ENCODE measurements at regions not wholly inside any gene's neighbourhood (a gene's known extent, or its start where the extent isn't known, plus 50 kb on each side); places are given as distances from the start of the nearest gene placed in this dataset.

DNA sequence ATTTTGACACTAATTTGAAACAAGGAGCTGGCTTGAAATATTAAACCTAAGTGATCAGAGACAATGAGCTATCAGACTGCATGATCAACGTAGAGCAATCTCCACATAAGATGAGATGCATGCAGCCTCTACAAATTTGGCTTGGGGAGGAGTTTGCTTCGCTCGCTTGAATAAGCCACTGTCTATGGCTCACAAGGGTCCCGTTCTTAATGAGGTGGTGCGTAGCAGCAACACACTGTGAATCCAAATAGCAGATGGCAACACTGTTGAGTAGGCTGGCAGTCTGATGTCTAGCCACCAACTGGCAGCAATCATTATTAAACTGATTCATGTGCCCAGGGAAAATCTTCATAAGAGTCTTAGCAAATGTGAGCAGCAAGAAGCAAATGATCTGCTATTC is 125.4 kb upstream of the CCDC54 start:
- DNase-seq, result no peak

DNA sequence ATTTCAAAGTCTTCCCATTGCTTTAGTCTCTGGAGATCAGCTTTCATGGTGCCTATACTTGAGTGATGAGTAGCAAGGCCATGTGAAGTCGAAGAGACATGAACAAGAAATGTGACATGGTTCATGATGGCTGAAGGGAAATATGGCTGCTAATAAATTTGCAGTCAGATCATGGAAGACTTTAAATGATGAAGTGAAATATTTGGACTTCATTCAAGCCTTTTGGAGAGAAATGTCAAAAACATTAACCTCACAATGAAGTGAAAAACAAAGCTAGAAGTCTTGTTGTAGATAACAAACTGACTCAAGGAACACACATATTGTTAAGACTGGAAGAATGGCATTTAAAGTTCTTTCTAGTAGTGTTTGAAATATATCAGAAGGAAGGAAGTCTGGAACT is 120.3 kb upstream of the CCDC54 start:
- no peak for DNase-seq

GRCh38 chr3:107258300-107258699 is 118.9 kb upstream of the CCDC54 start:
- no peak for DNase-seq

GRCh38 chr3:107260207-107260606 is 117.0 kb upstream of the CCDC54 start:
- DNase-seq, result no peak

- no peak for DNase-seq
Observed at GRCh38 chr3:107263269-107264021, 113.8 kb upstream of the CCDC54 start.

GRCh38 chr3:107264888-107265287 is 112.4 kb upstream of the CCDC54 start:
- no peak for DNase-seq

DNA sequence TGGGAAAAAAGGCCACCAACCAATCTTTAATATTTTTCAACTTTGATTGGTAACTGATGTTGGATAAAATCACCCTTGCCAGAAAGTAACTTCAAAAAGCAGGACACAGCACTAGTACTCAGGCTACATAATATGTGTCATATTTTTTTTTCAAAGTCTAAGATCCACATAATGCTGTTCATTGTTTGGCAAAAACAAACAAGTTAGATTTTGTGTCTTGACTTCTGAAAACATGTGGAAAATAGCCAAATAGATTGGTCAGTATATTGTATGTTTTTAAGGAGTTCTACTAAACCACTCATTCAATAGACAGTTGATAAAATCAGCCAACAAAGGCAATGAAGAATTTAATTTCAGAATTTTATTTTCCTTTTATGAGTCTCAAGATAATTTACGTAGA is 111.7 kb upstream of the CCDC54 start:
- DNase-seq, result no peak

DNA sequence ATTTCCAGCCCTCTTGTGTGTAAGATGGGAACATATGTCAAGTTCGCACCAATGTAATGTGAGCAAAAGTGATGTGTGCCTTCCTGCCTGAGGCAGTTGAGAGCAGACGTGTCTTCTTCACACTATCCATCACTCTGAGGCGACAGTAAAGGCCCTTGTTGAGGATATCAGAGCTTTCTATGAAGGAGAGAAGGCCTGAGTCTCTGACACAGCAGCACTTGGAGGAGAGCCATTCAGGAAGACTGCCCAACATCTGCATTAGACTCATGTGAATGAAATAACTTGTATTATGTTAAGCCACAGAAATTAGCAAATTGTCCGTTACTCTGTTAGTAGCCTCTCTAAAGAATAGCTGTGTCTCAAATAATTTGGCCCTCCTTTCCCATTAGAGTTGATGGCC is 108.8 kb upstream of the CCDC54 start:
- no peak for DNase-seq

DNA sequence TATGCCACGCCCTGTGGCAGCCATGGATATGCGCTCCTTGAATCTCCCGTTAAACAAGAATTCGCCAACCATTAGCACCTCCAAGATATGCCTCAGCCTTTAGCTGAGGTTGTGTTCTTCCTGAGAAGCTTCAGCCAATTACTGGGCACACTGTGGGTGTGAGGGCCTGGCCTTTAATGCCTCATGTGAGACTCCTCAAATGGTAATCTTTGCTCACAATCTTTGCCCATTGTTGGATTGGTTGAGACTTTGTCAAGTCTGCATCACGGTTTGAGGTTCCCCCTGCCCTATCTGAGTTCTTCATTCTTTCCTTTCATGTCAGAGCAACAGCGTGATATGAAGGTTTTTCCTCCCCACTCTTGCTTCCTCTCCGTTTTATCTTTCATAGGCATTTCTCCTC is 108.1 kb upstream of the CCDC54 start:
- no peak for DNase-seq

DNA sequence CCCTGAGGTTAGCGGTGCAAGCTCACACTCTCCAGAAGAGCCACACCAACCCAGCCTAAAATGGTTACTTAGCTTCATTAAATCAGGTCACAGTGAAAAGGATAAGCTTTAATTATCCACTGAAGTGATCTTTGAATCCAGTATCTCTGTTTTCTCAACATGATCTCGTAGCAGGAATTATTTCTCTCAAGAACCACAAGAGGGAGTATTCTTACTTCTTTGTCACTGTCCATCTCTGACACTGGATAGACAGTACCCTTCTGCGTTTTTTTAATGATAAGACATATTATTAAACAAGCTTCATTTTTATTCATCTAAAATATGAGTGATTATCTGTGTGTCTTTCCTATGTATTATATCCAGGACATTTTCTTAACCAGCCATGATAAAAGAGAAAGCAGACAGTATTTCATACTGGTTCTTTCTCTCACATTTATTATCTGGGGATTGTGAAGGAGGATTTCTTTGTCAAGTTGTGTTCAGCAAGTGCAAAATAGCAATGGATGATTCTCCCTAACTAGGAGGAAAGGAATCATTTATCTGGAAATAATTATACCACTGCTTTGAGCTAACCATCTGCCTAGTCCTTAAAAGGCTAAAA is 105.4 kb upstream of the CCDC54 start:
- peak; percentile 44 for DNase-seq

- no peak for DNase-seq
Observed at GRCh38 chr3:107272471-107272870, 104.8 kb upstream of the CCDC54 start.

- no peak for DNase-seq
Observed at GRCh38 chr3:107272885-107273284, 104.4 kb upstream of the CCDC54 start.

DNA sequence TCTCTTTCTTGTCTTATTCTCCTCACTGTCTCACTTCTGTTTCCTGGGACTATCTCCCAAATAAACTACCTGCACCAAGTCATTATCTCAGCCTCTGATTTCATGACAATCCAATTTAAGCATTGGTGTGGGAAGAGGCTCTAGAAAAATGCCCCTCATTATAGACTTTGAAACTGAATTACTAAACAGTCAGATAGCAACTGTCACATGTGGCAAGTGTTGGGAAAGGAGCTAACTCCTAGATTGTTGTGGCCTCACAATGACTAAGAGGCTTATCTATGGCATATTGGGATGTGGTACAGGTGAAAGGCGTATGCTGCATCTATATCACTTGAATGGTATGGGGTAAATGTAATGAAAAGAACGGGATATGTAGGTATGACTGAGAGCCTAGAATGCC is 103.5 kb upstream of the CCDC54 start:
- no peak for DNase-seq

DNA sequence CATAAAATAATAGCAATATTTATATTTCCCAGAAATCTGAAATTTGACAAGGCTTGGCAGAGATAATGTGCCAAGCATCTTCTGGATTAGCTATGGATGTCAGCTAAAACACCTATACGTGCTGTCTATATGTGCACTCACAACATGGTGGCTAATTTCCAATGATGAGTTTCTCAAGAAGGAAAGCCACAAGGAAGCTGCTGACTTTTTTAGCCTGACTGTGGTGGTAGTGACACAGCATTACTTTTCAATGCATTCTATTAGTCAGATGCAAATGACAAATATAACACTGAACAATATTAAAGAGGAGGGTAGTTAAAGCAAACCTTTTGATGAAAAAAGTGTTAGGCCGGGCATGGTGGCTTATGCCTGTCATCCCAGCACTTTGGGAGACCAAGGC is 101.7 kb upstream of the CCDC54 start:
- DNase-seq, result no peak

DNA sequence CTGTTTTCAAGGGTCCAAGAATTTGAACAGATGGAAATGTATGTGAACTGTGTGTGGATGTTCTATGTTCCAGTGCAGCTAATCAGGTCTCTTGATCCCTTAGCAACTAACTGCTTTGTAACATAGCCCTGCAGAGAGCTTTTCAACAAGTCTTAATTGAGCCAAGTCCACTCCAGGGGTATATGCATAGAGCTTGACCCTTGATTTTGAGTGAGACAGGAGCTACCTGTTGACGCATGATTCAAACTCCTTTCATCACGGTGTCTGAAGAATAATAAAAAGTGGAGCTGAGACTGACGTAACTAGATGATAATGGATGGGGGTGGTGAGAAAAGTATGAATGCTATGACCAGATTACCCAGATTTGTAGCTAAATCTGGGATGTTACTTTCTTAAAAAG is 93.3 kb upstream of the CCDC54 start:
- DNase-seq, result no peak

DNA sequence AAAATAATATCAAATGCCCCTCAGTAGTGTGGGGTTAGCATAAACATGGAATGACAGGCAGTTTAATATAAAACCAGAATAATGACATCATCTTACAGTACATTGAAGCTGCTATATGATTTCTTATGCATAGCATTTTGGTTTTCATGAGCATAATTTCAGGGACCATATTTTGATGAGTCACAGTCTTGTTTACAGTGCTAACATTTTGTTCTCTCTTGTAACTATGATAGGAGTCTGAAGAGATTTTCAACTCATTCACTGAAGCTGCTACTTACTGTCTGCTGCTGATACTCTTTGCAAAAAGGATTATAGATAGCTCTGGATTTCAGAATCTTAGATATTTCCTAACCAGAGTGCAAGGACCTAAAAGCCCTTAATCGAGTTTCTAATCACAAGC is 92.6 kb upstream of the CCDC54 start:
- DNase-seq, result no peak

GRCh38 chr3:107285197-107285596 is 92.0 kb upstream of the CCDC54 start:
- no peak for DNase-seq

- DNase-seq, result no peak
Observed at GRCh38 chr3:107289354-107289753, 87.9 kb upstream of the CCDC54 start.

GRCh38 chr3:107294117-107294516 is 83.1 kb upstream of the CCDC54 start:
- DNase-seq, result no peak

- DNase-seq, result no peak
Observed at GRCh38 chr3:107297597-107297996, 79.6 kb upstream of the CCDC54 start.

DNA sequence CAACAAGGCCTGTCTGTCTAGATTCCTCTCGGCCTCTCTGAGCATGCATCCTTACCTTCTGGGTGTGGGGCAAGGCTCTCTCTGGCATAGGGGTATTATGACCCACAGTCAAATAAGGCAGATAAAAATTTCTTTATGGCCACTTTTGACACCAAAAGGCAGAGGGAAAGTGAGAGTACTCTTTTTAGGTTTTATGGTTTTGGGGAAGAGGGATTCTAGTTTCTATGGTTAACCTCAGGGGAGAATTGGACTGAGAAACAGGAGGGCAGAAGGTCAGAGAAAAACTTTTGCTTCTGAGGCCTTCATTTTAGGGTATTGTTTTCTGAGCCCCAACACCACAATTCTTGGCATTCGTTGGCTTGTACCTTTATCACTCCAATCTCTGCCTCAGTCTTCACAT is 70.0 kb upstream of the CCDC54 start:
- no peak for DNase-seq

DNA sequence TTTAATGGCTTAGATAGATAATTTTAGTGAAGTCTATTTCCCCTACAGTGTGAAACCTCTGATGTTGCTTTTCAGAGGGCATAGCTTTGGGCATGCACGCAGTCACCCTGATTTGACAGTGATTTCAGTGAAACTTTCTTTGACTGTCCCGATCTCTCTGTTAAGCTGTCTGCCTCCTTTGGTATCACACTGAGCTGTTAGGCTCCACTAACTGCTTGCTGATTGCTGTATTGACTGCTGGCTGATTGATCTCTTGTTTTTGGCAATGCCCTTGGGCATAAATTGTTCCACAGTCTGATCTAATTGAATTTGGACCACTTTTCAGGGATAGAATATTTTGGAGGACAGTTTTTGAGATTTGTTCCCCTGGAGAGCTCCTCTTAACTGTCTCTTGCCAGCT is 68.5 kb upstream of the CCDC54 start:
- DNase-seq, result no peak

GRCh38 chr3:107309312-107309711 is 67.9 kb upstream of the CCDC54 start:
- DNase-seq, result no peak

- DNase-seq, result no peak
Observed at GRCh38 chr3:107313711-107314110, 63.5 kb upstream of the CCDC54 start.

DNA sequence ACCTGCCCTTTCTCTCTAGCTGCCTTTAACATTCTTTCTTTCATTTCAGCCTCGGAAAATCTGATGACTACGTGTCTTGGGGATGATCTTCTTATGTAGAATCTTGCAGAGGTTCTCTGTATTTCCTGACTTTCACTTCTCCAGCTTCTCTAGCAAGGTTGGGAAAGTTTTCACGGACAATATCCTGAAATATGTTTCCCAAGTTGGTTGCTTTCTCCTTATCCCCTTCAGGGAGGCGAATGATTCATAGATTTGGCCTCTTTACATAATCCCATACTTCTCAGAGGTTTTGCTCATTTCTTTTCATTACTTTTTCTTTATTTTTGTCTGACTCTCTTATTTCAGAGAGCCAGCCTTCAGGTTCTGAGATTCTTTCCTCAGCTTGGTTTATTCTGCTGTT is 62.1 kb upstream of the CCDC54 start:
- no peak for DNase-seq
